Epidermal melanocyte (primary cell): ENCODE measurements at regions not wholly inside any gene's neighbourhood (a gene's known extent, or its start where the extent isn't known, plus 50 kb on each side); places are given as distances from the start of the nearest gene placed in this dataset.
"Not testable (repeated sequence)": the region's sequence is repeated elsewhere in the genome, so short reads cannot be mapped to it uniquely, and the experiment has no call there.

ENCODE experiments used
- DNase-seq: peaks from one replicate; pipeline ENCODE4 v3.0.0; 2011; ENCODE audit warnings: low spot score; ENCODE audit not compliant: insufficient read length

DNA sequence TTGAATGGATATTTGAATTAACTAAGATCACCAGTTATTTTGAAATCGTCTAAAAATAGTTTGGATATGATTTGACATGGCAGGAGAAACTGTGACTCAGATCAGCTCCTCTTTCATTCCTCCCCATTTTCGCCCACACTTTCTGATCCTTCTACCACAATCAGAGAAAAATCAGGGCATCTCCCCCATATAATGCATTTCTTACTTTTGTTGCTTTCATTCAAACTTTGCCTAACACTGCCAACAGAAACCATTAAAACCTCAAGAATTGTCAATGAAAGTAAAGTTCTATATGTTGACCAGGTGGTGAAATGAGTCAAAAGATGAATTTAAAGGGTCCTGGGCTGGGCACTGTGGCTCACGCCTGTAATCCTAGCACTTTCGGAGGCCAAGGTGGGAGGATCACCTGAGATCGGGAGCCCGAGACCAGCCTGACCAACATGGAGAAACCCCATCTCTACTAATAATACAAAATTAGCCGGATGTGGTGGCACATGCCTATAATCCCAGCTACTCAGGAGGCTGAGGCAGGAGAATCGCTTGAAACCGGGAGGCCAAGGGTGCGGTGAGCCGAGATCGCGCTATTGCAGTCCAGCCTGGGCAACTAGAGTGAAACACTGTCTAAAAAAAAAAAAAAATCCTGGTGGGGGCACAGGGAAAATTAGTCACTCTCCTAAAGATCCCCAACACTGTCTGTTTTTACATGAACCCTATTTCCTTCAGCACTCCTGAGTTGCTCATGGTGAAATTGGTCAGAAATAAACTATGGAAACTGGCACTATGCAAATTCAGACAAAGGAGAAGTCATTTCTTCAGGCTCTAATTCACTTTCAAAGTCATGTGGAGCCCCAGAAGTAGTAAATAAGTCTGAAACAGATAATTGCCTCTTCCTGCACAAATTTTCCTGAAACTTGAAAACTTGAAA, 122.8 kb upstream of the NOCT start:
- no peak for DNase-seq

GRCh38 chr4:138891631-138892031, 124.0 kb upstream of the NOCT start:
- DNase-seq: no peak

- DNase-seq: no peak
Observed at GRCh38 chr4:138890891-138891570, 124.5 kb upstream of the NOCT start.

DNA sequence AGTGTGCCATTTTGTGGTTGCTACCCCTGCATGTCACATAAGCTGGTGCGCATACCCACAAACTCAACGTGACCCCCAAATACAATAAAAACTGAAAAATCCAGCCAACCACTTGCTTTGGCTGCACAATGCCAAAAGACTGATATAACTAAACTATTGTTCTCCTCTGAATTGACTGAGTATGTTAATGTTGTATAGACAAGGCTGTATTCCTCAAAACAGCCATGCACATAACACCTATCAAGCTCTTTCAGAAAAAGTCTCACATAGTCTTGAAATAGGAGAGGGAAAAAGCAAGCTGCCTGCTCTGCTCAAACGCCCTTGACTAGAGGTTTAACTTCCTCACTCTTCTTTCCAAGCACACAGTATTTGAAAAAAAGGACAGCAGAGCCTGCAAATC, 126.4 kb upstream of the NOCT start:
- DNase-seq: no peak

DNA sequence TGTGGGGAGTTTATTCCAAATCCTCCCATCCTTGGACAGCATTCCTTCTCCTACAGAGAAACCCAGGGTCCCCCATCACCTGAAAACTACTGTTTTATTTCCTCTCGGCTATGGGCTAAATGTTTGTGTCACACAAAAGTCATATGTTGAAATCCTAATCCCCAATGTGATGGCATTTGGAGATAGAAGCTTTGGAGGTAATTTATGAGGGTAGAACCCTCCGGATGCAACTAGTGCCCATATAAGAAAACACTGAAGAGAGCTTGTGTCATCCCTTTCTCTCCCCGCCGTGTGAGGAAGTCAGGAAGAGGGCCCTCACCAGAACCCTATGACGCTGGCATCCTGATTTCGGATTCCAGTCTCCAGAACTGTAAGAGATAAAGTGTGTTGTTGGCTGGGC, 127.8 kb upstream of the NOCT start:
- no peak for DNase-seq

- no peak for DNase-seq
Observed at GRCh38 chr4:138887341-138887740, 128.2 kb upstream of the NOCT start.

- DNase-seq: no peak
Observed at GRCh38 chr4:138879757-138880156, 135.8 kb upstream of the NOCT start.

GRCh38 chr4:138875891-138876608, 139.5 kb upstream of the NOCT start:
- DNase-seq: peak; percentile 42

GRCh38 chr4:138871555-138871875, 144.1 kb upstream of the NOCT start:
- no peak for DNase-seq

DNA sequence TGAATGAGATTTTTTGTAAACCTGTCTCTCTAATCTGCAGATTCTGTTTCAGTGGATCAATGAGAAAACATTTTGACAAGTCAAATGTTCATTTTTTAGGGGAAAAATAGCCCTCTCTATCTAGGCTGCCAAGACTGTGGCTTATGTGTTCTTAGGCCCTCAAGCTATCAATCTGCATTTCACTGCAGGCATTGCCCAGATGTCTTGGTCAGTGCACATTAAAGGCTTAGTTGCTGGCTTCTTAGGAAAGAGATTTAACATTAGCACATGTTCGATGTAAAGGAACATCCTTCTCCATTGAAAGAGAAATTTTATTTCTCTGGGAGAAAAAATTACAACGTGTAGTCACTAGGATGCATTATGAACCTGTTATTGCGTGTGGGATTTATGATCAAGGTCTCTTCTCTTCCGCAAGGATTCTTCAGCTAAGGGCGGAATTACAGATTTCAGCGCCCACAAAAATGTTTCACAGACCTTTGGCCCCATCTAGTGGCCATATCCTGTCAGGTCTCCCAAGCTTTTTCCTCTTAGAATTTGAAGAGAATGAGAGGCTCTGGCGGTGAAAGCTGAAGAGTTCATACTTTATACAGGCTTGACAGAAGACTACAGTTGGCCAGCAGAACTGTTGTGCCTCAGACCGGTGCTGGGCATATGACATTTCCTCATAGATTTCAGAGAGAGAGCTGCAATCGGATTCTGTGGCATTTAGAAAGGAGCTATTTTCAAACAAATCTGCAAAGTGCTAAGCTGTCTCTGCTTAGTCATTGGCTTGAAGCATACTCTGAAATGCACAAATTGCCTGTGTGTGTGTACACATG, 144.6 kb upstream of the NOCT start:
- DNase-seq: peak; percentile 51

GRCh38 chr4:138869631-138870030, 145.9 kb upstream of the NOCT start:
- DNase-seq: no peak

- DNase-seq: no peak
Observed at GRCh38 chr4:138869165-138869564, 146.4 kb upstream of the NOCT start.

DNA sequence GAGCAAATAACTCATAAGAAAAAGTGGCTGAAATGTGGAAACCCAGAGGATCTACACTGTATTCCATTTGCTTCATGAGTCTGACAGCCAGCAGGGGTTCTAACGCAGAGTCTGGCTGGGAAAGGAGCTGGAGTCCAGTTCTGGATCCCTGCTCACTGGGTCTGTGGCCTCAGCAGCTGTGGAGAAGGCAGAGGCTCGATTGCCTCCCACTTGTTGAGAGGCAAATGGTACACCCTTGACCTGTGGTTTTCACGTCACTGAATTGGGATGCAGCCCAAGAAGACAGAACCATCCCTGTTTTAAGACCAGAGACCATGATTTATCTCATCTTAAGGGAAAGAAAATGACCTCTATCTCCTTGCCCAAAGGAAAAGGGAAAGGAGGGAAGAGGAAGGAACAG, 147.0 kb upstream of the NOCT start:
- no peak for DNase-seq

GRCh38 chr4:138867404-138867803, 148.2 kb upstream of the NOCT start:
- no peak for DNase-seq

DNA sequence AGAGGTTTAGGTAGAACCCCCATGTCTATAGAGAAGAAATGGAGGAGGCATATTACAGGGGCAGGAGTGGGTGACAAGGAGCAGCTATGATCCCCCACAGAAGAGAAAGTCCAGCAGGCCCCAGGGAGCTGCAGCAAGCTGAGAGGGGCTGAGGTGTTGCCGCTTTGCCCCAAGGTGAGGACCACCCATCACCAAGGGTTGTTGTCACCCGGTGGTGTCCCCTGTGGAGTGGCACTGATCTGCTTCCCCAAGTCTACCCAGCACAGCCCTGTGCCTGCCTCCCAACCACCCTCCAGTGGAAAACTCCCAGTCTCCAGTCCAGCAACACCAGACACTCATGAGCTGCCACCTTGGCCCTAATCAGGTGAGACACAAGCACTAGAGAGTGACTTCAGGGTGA, 149.3 kb upstream of the NOCT start:
- DNase-seq: no peak

DNA sequence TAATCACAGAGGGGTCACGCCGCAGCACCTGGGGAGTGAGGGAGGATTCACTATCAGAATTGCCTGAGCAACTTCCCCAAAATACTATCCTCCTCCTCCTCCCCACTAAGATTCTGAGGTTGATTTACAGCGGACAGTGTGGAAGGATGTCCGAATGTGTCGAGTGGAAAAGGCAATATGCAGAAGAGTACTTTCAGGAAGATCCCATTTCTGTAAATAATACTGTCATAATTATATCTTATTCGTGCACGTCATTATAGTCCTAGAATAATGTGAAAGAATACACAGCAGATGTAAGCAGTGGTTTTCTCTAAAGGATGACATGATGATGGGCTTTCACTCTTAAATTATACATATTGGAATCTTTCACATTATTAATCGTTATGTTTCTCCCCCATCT, 149.8 kb upstream of the NOCT start:
- DNase-seq: no peak

DNA sequence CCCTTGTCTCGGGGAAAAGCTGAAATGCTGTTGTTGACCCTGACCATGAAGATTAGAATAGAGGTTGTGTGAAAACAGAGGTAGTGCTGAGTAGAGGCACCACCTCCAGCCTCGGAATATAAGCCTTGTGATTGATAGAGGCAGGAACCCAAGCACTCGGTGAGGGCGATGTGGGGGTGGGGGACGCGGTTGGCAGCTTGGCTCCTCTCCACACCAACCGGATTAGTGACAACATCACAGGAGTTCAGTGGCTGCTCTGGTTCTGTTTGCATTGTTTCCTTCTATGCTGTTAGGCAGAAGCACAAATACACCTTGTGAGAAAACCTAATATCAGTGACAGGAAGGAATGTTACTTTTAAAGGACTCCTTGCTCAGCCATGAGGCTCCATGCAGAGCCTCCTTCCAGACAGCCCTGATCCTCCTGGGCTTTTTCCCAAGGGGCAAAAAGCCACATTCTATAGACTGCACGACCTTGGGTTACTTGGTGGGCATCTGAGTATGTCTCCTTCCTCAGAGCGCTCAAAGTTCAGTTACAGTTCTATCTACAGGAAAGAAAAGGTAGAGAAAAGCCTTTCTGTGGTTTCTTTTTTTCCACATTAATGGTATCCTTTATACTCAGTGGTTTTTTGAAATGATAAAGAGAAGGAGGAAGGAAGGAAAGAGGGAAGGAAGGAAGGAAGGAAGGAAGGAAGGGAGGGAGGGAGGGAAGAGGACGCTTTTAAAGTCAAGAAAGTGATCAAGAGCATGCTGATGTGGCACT, 150.4 kb upstream of the NOCT start:
- DNase-seq: no peak

GRCh38 chr4:138863160-138863559, 152.4 kb upstream of the NOCT start:
- DNase-seq: no peak

- DNase-seq: no peak
Observed at GRCh38 chr4:138861135-138861534, 154.4 kb upstream of the NOCT start.

DNA sequence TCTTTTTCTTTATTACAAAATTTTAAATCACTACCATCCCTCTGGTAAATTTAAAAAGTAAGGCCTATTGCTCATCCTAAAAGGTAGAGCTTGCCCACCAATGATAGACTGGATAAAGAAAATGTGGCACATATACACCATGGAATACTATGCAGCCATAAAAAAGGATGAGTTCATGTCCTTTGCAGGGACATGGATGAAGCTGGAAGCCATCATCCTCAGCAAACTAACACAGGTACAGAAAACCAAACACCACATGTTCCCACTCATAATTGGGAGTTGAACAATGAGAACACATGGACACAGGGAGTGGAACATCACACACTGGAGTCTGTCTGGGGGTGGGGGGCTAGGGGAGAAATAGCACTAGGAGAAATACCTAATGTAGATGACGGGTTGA, 155.2 kb upstream of the NOCT start:
- not testable (repeated sequence) for DNase-seq

GRCh38 chr4:138859254-138859653, 156.3 kb upstream of the NOCT start:
- no peak for DNase-seq
